Spleen (tissue), 7 donors: ENCODE measurements at regions not wholly inside any gene's neighbourhood (a gene's known extent, or its start where the extent isn't known, plus 50 kb on each side); places are given as distances from the start of the nearest gene placed in this dataset.

ENCODE experiments used
- POLR2AphosphoS5 ChIP-seq, 3 donors: sonication (generic); formaldehyde crosslinking; IDR thresholded peaks; one replicate each; pipeline ENCODE4 v1.5.1; 2017; ENCODE audit warnings: antibody characterized with exemption in 3 of 3
- TF ChIP-seq, protein P1 (sequence below), 11 experiments: fragments of 200-600 bp in 7 of 11; fragments of 450-650 bp in 4 of 11; sonication (generic) in 4 of 11; IDR thresholded peaks in 8 of 11; conservative IDR thresholded peaks in 3 of 11; 1 replicate in 7 of 11; 2 replicates in 4 of 11; pipeline versions ENCODE4 v1.4.0 to v1.8.0; 2016 to 2021; ENCODE audit warnings: antibody characterized with exemption in 11 of 11, inconsistent platforms in 4 of 11, mild to moderate bottlenecking in 1 of 11
- donor health status: DM: no; HTN: no; CAD: no; lungs with moderate emphysema.
- donor health status: DM: no; HTN: no; CAD: no.
- donor health status: DM: no; HTN: no; CAD: no.

DNA sequence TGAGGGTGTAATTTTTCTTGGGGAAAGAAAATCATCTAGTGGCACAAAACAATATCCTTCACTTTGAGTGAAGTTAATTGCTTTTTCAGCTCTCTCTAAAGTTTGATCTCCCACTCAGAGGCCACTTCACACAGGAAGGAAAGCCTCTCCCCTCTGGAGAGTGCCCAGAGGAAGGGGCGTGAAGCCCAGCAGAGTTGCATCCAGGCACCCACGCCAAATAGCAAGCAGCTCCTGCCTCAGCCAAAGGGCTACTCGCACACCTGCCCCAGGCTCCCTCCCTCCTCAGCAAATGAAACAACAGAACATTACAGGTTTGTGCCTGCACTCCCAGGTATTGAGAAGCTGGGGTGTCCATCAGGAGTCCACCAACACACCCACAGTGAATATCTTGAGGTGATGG is 183.0 kb upstream of the RPL38 start:
- TF ChIP-seq, protein P1, sequence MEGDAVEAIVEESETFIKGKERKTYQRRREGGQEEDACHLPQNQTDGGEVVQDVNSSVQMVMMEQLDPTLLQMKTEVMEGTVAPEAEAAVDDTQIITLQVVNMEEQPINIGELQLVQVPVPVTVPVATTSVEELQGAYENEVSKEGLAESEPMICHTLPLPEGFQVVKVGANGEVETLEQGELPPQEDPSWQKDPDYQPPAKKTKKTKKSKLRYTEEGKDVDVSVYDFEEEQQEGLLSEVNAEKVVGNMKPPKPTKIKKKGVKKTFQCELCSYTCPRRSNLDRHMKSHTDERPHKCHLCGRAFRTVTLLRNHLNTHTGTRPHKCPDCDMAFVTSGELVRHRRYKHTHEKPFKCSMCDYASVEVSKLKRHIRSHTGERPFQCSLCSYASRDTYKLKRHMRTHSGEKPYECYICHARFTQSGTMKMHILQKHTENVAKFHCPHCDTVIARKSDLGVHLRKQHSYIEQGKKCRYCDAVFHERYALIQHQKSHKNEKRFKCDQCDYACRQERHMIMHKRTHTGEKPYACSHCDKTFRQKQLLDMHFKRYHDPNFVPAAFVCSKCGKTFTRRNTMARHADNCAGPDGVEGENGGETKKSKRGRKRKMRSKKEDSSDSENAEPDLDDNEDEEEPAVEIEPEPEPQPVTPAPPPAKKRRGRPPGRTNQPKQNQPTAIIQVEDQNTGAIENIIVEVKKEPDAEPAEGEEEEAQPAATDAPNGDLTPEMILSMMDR (IDR thresholded peaks at IDR 0.05 in 8 of 11, conservative IDR thresholded peaks at IDR 0.05 in 3 of 11): no peak
- no peak for TF ChIP-seq POLR2AphosphoS5 (IDR thresholded peaks at IDR 0.05)
